GM23248 (cell line): ENCODE measurements at regions not wholly inside any gene's neighbourhood (a gene's known extent, or its start where the extent isn't known, plus 50 kb on each side); places are given as distances from the start of the nearest gene placed in this dataset.

Source experiments
- DNase-seq: peaks from one replicate; pipeline ENCODE4 v3.0.0-alpha.2; 2015
- H2AFZ ChIP-seq: fragments of 200-600 bp; sonication (generic); 2 replicates; pipeline ENCODE4 v1.6.1; 2016; ENCODE audit warnings: antibody characterized with exemption
- H3F3A ChIP-seq: fragments of 200-600 bp; sonication (generic); 2 replicates; pipeline ENCODE4 v1.6.1; 2016; ENCODE audit warnings: mild to moderate bottlenecking, antibody characterized with exemption, mixed run types; ENCODE audit not compliant: insufficient read depth
- H3K27ac ChIP-seq: fragments of 200-600 bp; sonication (generic); 2 replicates; pipeline ENCODE4 v1.5.1; 2016; ENCODE audit warnings: mild to moderate bottlenecking
- H3K27me3 ChIP-seq: fragments of 200-600 bp; sonication (generic); replicated peaks from 2 replicates; pipeline ENCODE4 v1.6.1; 2016; ENCODE audit warnings: mild to moderate bottlenecking; ENCODE audit not compliant: insufficient read depth
- H3K36me3 ChIP-seq: fragments of 200-600 bp; sonication (generic); 2 replicates; pipeline ENCODE4 v1.6.1; 2016; ENCODE audit warnings: low read depth, mild to moderate bottlenecking
- H3K4me1 ChIP-seq: fragments of 200-600 bp; sonication (generic); 2 replicates; pipeline ENCODE4 v1.6.1; 2016; ENCODE audit warnings: mild to moderate bottlenecking; ENCODE audit not compliant: insufficient read depth
- H3K4me2 ChIP-seq: fragments of 200-600 bp; sonication (generic); one replicate; pipeline ENCODE4 v1.6.1; 2016; ENCODE audit warnings: mild to moderate bottlenecking; ENCODE audit not compliant: unreplicated experiment
- H3K4me3 ChIP-seq: fragments of 200-600 bp; sonication (generic); 2 replicates; pipeline ENCODE4 v1.5.1; 2016; ENCODE audit warnings: mild to moderate bottlenecking
- H3K79me2 ChIP-seq: fragments of 200-600 bp; sonication (generic); 2 replicates; pipeline ENCODE4 v1.6.1; 2016; ENCODE audit warnings: mild to moderate bottlenecking; ENCODE audit not compliant: insufficient read depth
- H3K9ac ChIP-seq: fragments of 200-600 bp; sonication (generic); 2 replicates; pipeline ENCODE4 v1.6.1; 2016; ENCODE audit warnings: mild to moderate bottlenecking
- H3K9me2 ChIP-seq: fragments of 200-600 bp; sonication (generic); 2 replicates; pipeline ENCODE4 v1.6.1; 2016; ENCODE audit warnings: mixed run types, mild to moderate bottlenecking, moderate library complexity; ENCODE audit not compliant: insufficient read depth
- H3K9me3 ChIP-seq: fragments of 200-600 bp; sonication (generic); one replicate; pipeline ENCODE4 v1.6.1; 2017; ENCODE audit warnings: low read depth
- H4K20me1 ChIP-seq: fragments of 200-600 bp; sonication (generic); 2 replicates; pipeline ENCODE4 v1.6.0; 2016; ENCODE audit not compliant: insufficient read depth
- EZH2 ChIP-seq: fragments of 200-600 bp; sonication (generic); IDR thresholded peaks from 2 replicates; pipeline ENCODE4 v1.6.1; 2018; ENCODE audit warnings: antibody characterized with exemption, mild to moderate bottlenecking; ENCODE audit not compliant: insufficient read depth, poor library complexity, severe bottlenecking
- EZH2phosphoT487 ChIP-seq: fragments of 200-600 bp; sonication (generic); IDR thresholded peaks from 2 replicates; pipeline ENCODE4 v1.6.1; 2018; ENCODE audit warnings: antibody characterized with exemption, moderate library complexity, mild to moderate bottlenecking, low read depth; ENCODE audit not compliant: insufficient read depth
- WGBS, 2 experiments: methylation state at CpG; one replicate each; pipeline ENCODE4 v1.1.6; 2015 to 2017; ENCODE audit warnings: low lambda C conversion rate in 2 of 2, low coverage in 1 of 2; ENCODE audit errors: missing lambda C conversion rate in 2 of 2; 5-methylcytosine and 5-hydroxymethylcytosine counted together
- in situ Hi-C: fragments of 300-500 bp; cut with MboI; formaldehyde crosslinking; loops from 2 replicates; pipeline ENCODE4 v1.15.0; 2020

DNA sequence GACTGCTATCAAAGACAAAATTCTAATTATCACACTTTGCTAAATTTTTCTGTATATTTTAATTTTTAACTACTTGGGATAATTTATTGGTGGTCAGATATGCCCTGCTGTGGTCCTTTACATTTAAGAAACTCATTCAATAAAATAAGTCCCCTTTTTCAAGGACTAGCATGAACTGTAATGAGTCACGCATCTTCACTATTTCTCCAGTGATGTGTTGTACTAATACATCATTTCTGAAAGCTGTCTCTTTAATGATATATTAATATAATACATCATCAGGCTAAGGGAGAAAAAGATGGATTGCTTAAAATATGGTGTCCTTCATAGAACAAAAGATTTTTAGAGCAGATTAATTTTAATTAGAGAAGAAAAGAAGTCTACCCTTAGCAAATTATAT, 901.4 kb downstream of the DIPK2A start:
- H3K9me3 ChIP-seq = no peaks in the 10 kb centered on the region
- no peaks in the 10 kb centered on the region for H4K20me1 ChIP-seq
- DNase-seq = no peak
- 67 to 70% methylated on average over 1 of the region's 1 CpG for WGBS, 2 experiments
- H3K4me2 ChIP-seq = no peak overlapping the region
- H3K79me2 ChIP-seq = no peaks in the 10 kb centered on the region
- H3F3A ChIP-seq = no peaks in the 10 kb centered on the region
- H3K4me3 ChIP-seq = no peak overlapping the region
- no peaks in the 10 kb centered on the region for H3K27me3 ChIP-seq
- no peak overlapping the region for H2AFZ ChIP-seq
- H3K9ac ChIP-seq = no peak overlapping the region
- no peak for TF ChIP-seq EZH2phosphoT487
- TF ChIP-seq EZH2 = no peak
- no peaks in the 10 kb centered on the region for H3K4me1 ChIP-seq
- H3K36me3 ChIP-seq = no peaks in the 10 kb centered on the region
- H3K9me2 ChIP-seq = no peaks in the 10 kb centered on the region
- no peak overlapping the region for H3K27ac ChIP-seq
- in situ Hi-C loops = no loop called here

DNA sequence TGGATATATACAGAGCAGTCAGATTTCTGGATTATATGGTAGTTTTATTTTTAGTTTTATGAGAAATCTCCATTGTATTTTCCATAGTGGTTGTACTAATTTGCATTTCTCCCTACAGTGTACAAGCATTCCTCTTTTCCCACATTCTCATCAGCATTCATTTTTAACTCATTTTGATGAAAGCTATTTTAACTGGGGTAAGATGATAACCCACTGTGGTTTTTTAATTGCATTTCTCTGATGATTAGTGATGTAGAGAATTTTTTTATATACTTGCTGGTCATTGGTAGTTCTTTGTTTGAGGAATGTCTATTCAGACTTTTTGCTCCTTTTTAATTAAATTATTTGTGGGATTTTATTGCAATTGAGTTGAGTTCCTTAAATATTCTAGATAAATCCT, 903.6 kb downstream of the DIPK2A start:
- no peaks in the 10 kb centered on the region for H3K4me1 ChIP-seq
- in situ Hi-C loops = no loop called here
- H3K79me2 ChIP-seq = no peaks in the 10 kb centered on the region

DNA sequence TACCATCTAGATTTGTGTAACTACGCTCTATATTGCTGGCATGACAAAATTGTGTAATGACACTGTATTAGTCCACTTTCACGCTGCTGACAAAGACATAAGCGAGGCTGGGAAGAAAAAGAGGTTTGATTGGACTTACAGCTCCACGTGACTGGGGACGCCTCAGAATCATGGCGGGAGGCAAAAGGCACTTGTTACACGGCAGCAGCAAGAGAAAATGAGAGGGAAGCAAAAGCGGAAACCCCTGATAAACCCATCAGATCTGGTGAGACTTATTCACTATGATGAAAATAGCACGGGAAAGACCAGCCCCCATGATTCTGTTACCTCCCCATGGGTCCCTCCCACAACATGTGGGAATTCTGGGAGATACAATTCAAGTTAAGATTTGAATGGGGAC, 905.7 kb downstream of the DIPK2A start:
- H3K9me2 ChIP-seq = no peaks in the 10 kb centered on the region
- H3K4me1 ChIP-seq = no peaks in the 10 kb centered on the region
- no peak overlapping the region for H3K4me3 ChIP-seq
- H4K20me1 ChIP-seq = no peaks in the 10 kb centered on the region
- H3K79me2 ChIP-seq = no peaks in the 10 kb centered on the region
- TF ChIP-seq EZH2phosphoT487 = no peak
- TF ChIP-seq EZH2 = no peak
- DNase-seq = no peak
- in situ Hi-C loops = no loop called here
- no peak overlapping the region for H3K27ac ChIP-seq
- no peaks in the 10 kb centered on the region for H3K9me3 ChIP-seq
- H3K9ac ChIP-seq = no peak overlapping the region
- 65 to 79% methylated on average over 9 of the region's 9 CpGs for WGBS, 2 experiments
- no peaks in the 10 kb centered on the region for H3K27me3 ChIP-seq
- H2AFZ ChIP-seq = no peak overlapping the region
- no peaks in the 10 kb centered on the region for H3F3A ChIP-seq
- no peak overlapping the region for H3K4me2 ChIP-seq
- no peaks in the 10 kb centered on the region for H3K36me3 ChIP-seq

More for the DNA sequence above, 903.6 kb downstream of the DIPK2A start:
- no peak for DNase-seq
- Histone ChIP-seq H3K9me2 (no peaks in the 10 kb centered on the region), H3F3A (no peaks in the 10 kb centered on the region), H3K9ac (no peak overlapping the region), H2AFZ (no peak overlapping the region), H3K27ac (no peak overlapping the region), H3K4me2 (no peak overlapping the region), H3K27me3 (no peaks in the 10 kb centered on the region), H3K4me3 (no peak overlapping the region), H3K36me3 (no peaks in the 10 kb centered on the region), H4K20me1 (no peaks in the 10 kb centered on the region), H3K9me3 (no peaks in the 10 kb centered on the region)
- TF ChIP-seq EZH2phosphoT487 (no peak), EZH2 (no peak)

GRCh38 chr3:144879701-144880100, 908.1 kb downstream of the DIPK2A start:
- Histone ChIP-seq H3F3A (no peaks in the 10 kb centered on the region), H3K9me2 (no peaks in the 10 kb centered on the region), H2AFZ (no peak overlapping the region), H3K27me3 (no peaks in the 10 kb centered on the region), H3K4me3 (no peak overlapping the region), H3K4me1 (no peaks in the 10 kb centered on the region), H3K27ac (no peak overlapping the region), H3K36me3 (no peaks in the 10 kb centered on the region), H3K4me2 (no peak overlapping the region), H3K79me2 (no peaks in the 10 kb centered on the region), H3K9me3 (no peaks in the 10 kb centered on the region), H3K9ac (no peak overlapping the region), H4K20me1 (no peaks in the 10 kb centered on the region)
- in situ Hi-C loops = no loop called here
- DNase-seq = no peak
- 43 to 62% methylated on average over 3 of the region's 3 CpGs for WGBS, 2 experiments
- TF ChIP-seq EZH2 (no peak), EZH2phosphoT487 (no peak)

DNA sequence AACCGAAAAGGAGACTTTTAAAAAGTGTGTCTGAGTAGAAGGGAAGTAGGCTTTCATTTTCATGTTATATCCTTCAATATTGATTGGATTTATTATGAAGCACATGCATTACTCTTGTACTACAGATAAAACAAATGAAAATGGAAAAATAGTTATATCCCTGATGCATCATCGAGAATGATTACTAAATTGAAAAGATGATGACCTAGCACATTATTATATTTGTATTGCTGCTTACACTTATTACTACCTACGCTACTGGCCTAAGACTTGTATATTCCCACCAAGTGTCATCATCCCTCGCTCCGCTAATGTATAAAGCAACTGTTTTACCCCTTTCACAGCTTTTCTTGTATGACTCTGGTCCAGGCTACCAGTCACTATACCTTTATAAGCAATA, 922.4 kb downstream of the DIPK2A start:
- H3K4me1 ChIP-seq = no peaks in the 10 kb centered on the region
- H3K9me3 ChIP-seq = no peaks in the 10 kb centered on the region
- no peaks in the 10 kb centered on the region for H4K20me1 ChIP-seq
- H3K36me3 ChIP-seq = no peaks in the 10 kb centered on the region
- H3K9me2 ChIP-seq = peaks cover 4% of the 10 kb centered on the region; the same call in 1 of the 2 replicates
- in situ Hi-C loops = no loop called here
- H3K4me2 ChIP-seq = no peak overlapping the region
- H3K4me3 ChIP-seq = no peak overlapping the region
- no peaks in the 10 kb centered on the region for H3K27me3 ChIP-seq
- no peaks in the 10 kb centered on the region for H3F3A ChIP-seq
- no peak overlapping the region for H3K9ac ChIP-seq
- DNase-seq = no peak
- H3K27ac ChIP-seq = no peak overlapping the region
- H2AFZ ChIP-seq = no peak overlapping the region
- no peaks in the 10 kb centered on the region for H3K79me2 ChIP-seq
- 69% methylated on average over 5 of the region's 5 CpGs for WGBS, 2 experiments
- TF ChIP-seq EZH2 (no peak), EZH2phosphoT487 (no peak)
